ENCODE measurements at regions not wholly inside any gene's neighbourhood (a gene's known extent, or its start where the extent isn't known, plus 50 kb on each side); places are given as distances from the start of the nearest gene placed in this dataset.

DNA sequence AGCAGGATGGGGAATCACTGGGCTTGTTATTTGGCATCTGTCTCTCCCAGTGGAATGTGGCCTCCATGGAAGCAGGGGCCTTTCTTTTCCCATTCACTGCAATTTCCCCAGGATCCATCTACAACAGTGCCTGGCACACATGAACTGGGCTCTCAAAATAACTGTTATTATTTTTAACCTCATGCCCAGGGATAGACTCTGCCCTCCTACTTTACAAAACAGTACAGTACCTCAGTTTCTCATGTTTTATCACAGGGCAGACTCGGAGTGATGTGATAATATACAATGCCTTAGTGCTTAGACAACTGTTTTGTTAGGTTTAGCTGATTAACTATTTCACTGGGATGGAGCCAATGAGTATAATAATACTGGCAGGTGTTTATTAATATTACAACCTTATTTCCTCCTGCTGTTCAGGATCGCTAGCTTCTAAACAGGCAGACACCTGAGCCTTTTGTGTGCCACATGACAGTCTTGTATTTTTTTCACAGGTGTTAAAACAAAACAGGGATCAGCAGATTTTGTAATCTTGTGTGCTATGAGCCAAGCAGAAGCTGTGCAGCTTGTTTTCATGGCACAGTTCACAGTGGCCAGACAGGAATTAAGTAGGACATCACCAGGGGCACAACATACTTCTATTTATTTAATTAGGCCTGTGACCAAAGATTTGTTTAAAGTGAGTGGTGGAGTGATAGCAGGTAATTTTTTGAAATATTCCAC is 157.7 kb upstream of the EYA4 start:
- TF ChIP-seq EZH2phosphoT487 (IDR thresholded peaks at IDR 0.05; ENCODE audit: borderline replicate concordance, low read depth): no peak
- no peak for TF ChIP-seq RAD21 (IDR thresholded peaks at IDR 0.05; ENCODE audit: low read length)
- TF ChIP-seq CTCF (IDR thresholded peaks at IDR 0.05): no peak
- TF ChIP-seq, protein P1, sequence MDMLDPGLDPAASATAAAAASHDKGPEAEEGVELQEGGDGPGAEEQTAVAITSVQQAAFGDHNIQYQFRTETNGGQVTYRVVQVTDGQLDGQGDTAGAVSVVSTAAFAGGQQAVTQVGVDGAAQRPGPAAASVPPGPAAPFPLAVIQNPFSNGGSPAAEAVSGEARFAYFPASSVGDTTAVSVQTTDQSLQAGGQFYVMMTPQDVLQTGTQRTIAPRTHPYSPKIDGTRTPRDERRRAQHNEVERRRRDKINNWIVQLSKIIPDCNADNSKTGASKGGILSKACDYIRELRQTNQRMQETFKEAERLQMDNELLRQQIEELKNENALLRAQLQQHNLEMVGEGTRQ (IDR thresholded peaks at IDR 0.05; ENCODE audit: borderline replicate concordance, low read depth, low read length): no peak
- TF ChIP-seq YY1 (IDR thresholded peaks at IDR 0.05; ENCODE audit: low read depth): no peak
- TF ChIP-seq RFX5 (IDR thresholded peaks at IDR 0.05; ENCODE audit: low read length): no peak
- TF ChIP-seq, protein P2, sequence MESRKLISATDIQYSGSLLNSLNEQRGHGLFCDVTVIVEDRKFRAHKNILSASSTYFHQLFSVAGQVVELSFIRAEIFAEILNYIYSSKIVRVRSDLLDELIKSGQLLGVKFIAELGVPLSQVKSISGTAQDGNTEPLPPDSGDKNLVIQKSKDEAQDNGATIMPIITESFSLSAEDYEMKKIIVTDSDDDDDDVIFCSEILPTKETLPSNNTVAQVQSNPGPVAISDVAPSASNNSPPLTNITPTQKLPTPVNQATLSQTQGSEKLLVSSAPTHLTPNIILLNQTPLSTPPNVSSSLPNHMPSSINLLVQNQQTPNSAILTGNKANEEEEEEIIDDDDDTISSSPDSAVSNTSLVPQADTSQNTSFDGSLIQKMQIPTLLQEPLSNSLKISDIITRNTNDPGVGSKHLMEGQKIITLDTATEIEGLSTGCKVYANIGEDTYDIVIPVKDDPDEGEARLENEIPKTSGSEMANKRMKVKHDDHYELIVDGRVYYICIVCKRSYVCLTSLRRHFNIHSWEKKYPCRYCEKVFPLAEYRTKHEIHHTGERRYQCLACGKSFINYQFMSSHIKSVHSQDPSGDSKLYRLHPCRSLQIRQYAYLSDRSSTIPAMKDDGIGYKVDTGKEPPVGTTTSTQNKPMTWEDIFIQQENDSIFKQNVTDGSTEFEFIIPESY (IDR thresholded peaks at IDR 0.05; ENCODE audit: borderline replicate concordance, low read depth): no peak
- no peak for TF ChIP-seq FOSL2 (IDR thresholded peaks at IDR 0.05; ENCODE audit: borderline replicate concordance, low read depth)
- TF ChIP-seq FOXM1 (IDR thresholded peaks at IDR 0.05; ENCODE audit: low read depth): no peak
- no peak for TF ChIP-seq MXI1 (IDR thresholded peaks at IDR 0.05; ENCODE audit: low read depth, low read length)
- no peak for TF ChIP-seq REST (IDR thresholded peaks at IDR 0.05; ENCODE audit: low read depth, low read length)
- no peak for TF ChIP-seq GABPA (IDR thresholded peaks at IDR 0.05; ENCODE audit: low read depth)
- no peak for TF ChIP-seq IRF3 (IDR thresholded peaks at IDR 0.05; ENCODE audit: low read depth, low read length)
- no peak for TF ChIP-seq FOXJ3 (CRISPR knock-in tag; IDR thresholded peaks at IDR 0.05)
- H4K20me1 ChIP-seq (ENCODE audit: insufficient read depth): no peaks in the 10 kb centered on the region
- ChIA-PET POLR2A (no interaction called here), CTCF (interaction anchor here (0.9 kb wide), 1 partner anchor 50 kb away, joined by 3 read pairs; no protein-coding TSS in a partner anchor)
- H3K9me3 ChIP-seq: no peaks in the 10 kb centered on the region
- peaks cover 0 to 3% of the 10 kb centered on the region in 2 experiments; a peak in 2 of 4 replicates for H3K4me1 ChIP-seq (ENCODE audit: control insufficient read depth in 1 of 2, insufficient read depth in 2 of 2, low read depth in 1 of 2, low read length in 1 of 2)
- H3K36me3 ChIP-seq (replicated peaks in 1 of 2; ENCODE audit: control insufficient read depth in 1 of 2, insufficient read depth in 2 of 2, low read length in 1 of 2): no peaks in the 10 kb centered on the region
- no peak overlapping the region; a peak in 1 of 4 replicates for H3K27ac ChIP-seq (ENCODE audit: low read depth in 2 of 2, low read length in 1 of 2)
- H2AFZ ChIP-seq (ENCODE audit: low read depth): no peak overlapping the region
- peaks cover 3% of the 10 kb centered on the region for H3F3A ChIP-seq (replicated peaks; ENCODE audit: insufficient read depth)
- H3K4me2 ChIP-seq: no peak overlapping the region
- H3K9ac ChIP-seq: no peak overlapping the region
- H3K27me3 ChIP-seq (ENCODE audit: insufficient read depth): no peaks in the 10 kb centered on the region
- H3K4me3 ChIP-seq (ENCODE audit: low read depth in 2 of 2, low read length in 1 of 2): no peak overlapping the region
- no peak for DNase-seq
- WGBS (ENCODE audit: low lambda C conversion rate): 74% methylated on average over 2 of the region's 2 CpGs
- H3K79me2 ChIP-seq (ENCODE audit: insufficient read depth): no peaks in the 10 kb centered on the region
- no peaks in the 10 kb centered on the region for H3K9me2 ChIP-seq

Measured in SK-N-SH (cell line).